ENCODE measurements at regions not wholly inside any gene's neighbourhood (a gene's known extent, or its start where the extent isn't known, plus 50 kb on each side); places are given as distances from the start of the nearest gene placed in this dataset.

DNA sequence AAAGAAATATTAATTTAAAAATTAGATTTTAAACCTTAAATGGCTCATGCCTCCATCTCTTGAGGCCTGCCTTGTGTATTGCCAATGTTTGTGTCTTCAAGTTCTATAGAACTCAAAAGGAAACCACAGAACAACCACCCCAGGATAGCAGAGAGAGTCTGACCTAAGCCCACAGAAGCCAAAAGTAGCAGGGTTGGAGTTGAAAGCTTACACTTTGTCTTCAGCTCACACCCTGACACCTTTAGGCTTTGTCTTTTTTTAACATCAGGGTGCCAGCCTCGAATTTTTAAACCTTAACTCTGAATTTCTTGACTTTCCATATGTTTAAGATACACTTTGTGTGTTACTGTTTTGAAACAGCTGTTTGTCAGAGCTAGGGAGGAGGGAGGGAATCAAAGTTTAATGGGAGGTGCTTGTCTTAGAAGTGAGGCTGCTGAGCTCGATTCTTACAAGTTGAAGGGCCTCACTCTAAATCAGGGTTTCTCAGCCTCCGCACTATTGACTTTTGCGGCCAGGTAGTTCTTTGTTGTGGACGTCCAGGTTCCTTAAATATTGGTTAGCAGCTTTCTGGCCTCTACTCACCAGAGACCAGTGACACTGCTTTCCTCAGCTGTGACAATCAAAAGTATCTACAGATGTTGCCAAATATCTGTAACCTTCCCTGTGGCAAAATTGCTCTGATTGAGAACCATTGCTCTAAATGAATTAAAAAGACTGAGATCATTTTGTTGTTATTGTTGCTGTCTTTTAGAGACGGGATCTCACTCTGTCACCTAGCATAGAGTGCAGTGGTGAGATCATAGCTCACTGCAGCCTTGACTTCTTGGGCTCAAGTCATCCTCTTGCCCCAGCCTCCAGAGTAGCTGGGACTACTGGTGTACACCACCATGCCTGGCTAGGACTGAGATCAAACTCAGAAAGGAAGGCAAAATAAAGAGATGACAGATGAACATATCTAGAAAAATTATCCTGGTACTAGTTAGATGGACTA, 139.2 kb upstream of the EOMES start:
- Histone ChIP-seq H3K4me1 (ENCODE audit: control insufficient read depth in 1 of 2, insufficient read depth in 2 of 2, low read length in 2 of 2) (peaks cover 0 to 3% of the 10 kb centered on the region in 2 donors), H3K4me3 (ENCODE audit: low read depth in 1 of 2, low read length in 2 of 2) (no peak overlapping the region), H3K9ac (ENCODE audit: low read depth in 1 of 2, low read length in 2 of 2) (no peak overlapping the region), H3K27ac (ENCODE audit: low read depth, low read length) (no peak overlapping the region), H3K36me3 (ENCODE audit: control insufficient read depth in 1 of 2, insufficient read depth in 2 of 2, low read length in 2 of 2) (no peaks in the 10 kb centered on the region), H3K27me3 (ENCODE audit: control insufficient read depth in 1 of 2, insufficient read depth in 2 of 2, low read length in 2 of 2) (no peaks in the 10 kb centered on the region), H3K9me3 (ENCODE audit: control insufficient read depth in 1 of 2, low read length in 2 of 2) (no peaks in the 10 kb centered on the region)

DNA sequence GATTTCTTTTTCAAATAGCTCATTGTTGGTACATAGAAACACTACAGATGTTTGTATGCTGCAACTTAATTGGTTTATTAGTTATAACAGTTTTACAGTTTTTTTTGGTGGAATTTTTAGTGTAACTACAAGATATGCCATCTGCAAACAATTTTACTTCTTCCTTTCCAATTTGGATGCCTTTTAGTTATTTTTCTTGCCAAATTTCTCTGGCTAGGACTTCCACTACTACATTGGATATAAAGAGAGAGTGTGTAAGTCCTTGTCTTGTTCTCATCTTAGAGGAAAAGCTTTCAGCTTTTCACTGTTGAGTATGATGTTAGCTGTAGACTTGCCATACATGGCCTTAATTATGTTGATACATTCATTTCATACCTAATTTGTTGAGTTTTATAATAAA, 143.6 kb upstream of the EOMES start:
- H3K9me3 ChIP-seq (ENCODE audit: control insufficient read depth in 1 of 2, low read length in 2 of 2) = no peaks in the 10 kb centered on the region
- no peaks in the 10 kb centered on the region for H3K36me3 ChIP-seq (ENCODE audit: control insufficient read depth in 1 of 2, insufficient read depth in 2 of 2, low read length in 2 of 2)
- H3K27ac ChIP-seq (ENCODE audit: low read depth, low read length) = no peak overlapping the region
- H3K27me3 ChIP-seq (ENCODE audit: control insufficient read depth in 1 of 2, insufficient read depth in 2 of 2, low read length in 2 of 2) = no peaks in the 10 kb centered on the region
- no peaks in the 10 kb centered on the region for H3K4me1 ChIP-seq (ENCODE audit: control insufficient read depth in 1 of 2, insufficient read depth in 2 of 2, low read length in 2 of 2)
- H3K4me3 ChIP-seq (ENCODE audit: low read depth in 1 of 2, low read length in 2 of 2) = no peak overlapping the region
- no peak overlapping the region for H3K9ac ChIP-seq (ENCODE audit: low read depth in 1 of 2, low read length in 2 of 2)

DNA sequence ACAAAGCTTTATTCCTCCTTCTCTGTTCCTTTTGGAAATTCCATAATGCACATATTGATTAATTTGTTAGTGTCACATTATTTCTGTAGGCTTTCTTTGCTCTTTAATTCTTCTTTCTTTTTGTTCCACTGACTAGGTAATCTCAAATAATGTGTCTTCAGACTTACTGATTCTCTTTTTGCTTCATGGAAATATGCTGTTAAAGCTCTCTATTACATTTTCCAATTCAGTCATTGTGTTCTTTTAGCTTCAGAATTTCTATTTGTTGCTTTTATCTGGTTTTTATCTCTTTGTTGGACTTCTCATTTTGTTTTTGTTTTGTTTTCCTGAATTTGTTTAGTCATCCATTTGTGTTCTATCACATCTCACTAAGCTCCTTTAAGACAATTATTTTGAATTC, 147.0 kb upstream of the EOMES start:
- H3K4me1 ChIP-seq (ENCODE audit: control insufficient read depth in 1 of 2, insufficient read depth in 2 of 2, low read length in 2 of 2) = no peaks in the 10 kb centered on the region

DNA sequence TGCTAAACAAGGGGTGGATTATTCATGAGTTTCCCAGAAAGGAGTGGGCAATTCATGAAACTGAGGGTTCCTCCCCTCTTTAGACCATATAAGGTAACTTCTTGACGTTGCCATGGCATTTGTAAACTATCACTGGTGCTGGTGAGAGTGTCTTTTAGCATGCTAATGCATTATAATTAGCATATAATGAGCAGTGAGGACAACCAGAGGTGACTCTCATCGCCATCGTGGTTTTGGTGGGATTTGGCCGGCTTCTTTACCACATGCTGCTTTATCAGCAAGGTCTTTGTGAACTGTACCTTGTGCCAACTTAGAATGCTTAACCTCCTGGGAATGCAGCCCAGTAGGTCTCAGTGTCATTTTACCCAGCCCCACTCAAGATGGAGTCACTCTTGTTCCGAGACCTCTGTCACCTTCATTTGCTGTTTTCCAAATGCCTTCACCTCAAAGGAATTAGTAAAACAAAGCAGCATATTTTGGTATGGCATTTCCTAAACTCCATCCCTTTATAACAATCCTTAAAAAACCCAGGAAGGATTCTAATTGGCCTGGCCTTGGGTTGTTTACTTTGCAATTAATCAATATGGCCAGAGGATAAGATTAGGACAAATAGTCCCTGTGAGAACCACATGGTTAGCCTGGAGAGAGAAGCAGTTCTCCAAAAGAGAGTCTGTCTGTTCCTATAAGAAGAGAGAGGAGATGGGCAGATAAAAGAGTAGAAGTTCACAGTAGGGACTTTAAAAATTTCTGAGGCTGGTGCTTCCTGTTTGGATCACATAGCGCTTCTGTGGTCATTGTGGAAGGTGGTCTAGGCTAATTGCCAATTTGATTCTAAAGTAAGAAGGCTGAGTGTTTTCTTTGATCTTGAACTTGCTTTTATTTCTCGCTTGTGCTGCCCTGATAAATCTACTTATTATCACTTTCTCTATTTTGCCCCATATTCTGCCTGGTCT, 155.2 kb upstream of the EOMES start:
- Histone ChIP-seq H3K27me3 (ENCODE audit: control insufficient read depth in 1 of 2, insufficient read depth in 2 of 2, low read length in 2 of 2) (no peaks in the 10 kb centered on the region), H3K27ac (ENCODE audit: low read depth, low read length) (no peak overlapping the region)

More for the DNA sequence above, 147.0 kb upstream of the EOMES start:
- H3K4me3 ChIP-seq (ENCODE audit: low read depth in 1 of 2, low read length in 2 of 2) = no peak overlapping the region
- H3K9me3 ChIP-seq (ENCODE audit: control insufficient read depth in 1 of 2, low read length in 2 of 2) = no peaks in the 10 kb centered on the region
- no peak overlapping the region for H3K9ac ChIP-seq (ENCODE audit: low read depth in 1 of 2, low read length in 2 of 2)
- H3K36me3 ChIP-seq (ENCODE audit: control insufficient read depth in 1 of 2, insufficient read depth in 2 of 2, low read length in 2 of 2) = no peaks in the 10 kb centered on the region
- no peaks in the 10 kb centered on the region for H3K27me3 ChIP-seq (ENCODE audit: control insufficient read depth in 1 of 2, insufficient read depth in 2 of 2, low read length in 2 of 2)
- H3K27ac ChIP-seq (ENCODE audit: low read depth, low read length) = no peak overlapping the region

DNA sequence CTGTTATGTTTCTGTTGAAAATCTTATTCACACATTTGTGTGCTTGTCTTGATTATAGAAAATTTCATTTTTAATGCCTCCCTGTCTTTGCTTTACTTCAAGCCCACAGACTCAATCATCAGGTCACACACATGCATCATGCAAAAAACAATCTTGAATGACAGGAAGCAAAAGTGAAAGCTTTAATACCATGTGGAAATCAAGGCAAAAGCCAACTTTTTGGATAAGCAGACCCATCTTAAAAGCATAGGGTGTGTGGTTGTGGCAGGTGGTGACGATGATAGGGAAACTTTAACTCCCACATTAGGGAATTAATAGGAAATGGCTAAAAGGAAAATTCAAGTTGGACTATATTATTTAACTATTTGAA, 155.9 kb upstream of the EOMES start:
- Histone ChIP-seq H3K9me3 (ENCODE audit: control insufficient read depth in 1 of 2, low read length in 2 of 2) (no peaks in the 10 kb centered on the region), H3K9ac (ENCODE audit: low read depth in 1 of 2, low read length in 2 of 2) (no peak overlapping the region), H3K27me3 (ENCODE audit: control insufficient read depth in 1 of 2, insufficient read depth in 2 of 2, low read length in 2 of 2) (no peaks in the 10 kb centered on the region), H3K4me1 (ENCODE audit: control insufficient read depth in 1 of 2, insufficient read depth in 2 of 2, low read length in 2 of 2) (peaks cover 0 to 5% of the 10 kb centered on the region in 2 donors), H3K27ac (ENCODE audit: low read depth, low read length) (no peak overlapping the region), H3K36me3 (ENCODE audit: control insufficient read depth in 1 of 2, insufficient read depth in 2 of 2, low read length in 2 of 2) (no peaks in the 10 kb centered on the region), H3K4me3 (ENCODE audit: low read depth in 1 of 2, low read length in 2 of 2) (no peak overlapping the region)

More for the DNA sequence above, 155.2 kb upstream of the EOMES start:
- Histone ChIP-seq H3K36me3 (ENCODE audit: control insufficient read depth in 1 of 2, insufficient read depth in 2 of 2, low read length in 2 of 2) (no peaks in the 10 kb centered on the region), H3K9ac (ENCODE audit: low read depth in 1 of 2, low read length in 2 of 2) (no peak overlapping the region), H3K9me3 (ENCODE audit: control insufficient read depth in 1 of 2, low read length in 2 of 2) (no peaks in the 10 kb centered on the region), H3K4me1 (ENCODE audit: control insufficient read depth in 1 of 2, insufficient read depth in 2 of 2, low read length in 2 of 2) (peaks cover 0 to 5% of the 10 kb centered on the region in 2 donors), H3K4me3 (ENCODE audit: low read depth in 1 of 2, low read length in 2 of 2) (no peak overlapping the region)

DNA sequence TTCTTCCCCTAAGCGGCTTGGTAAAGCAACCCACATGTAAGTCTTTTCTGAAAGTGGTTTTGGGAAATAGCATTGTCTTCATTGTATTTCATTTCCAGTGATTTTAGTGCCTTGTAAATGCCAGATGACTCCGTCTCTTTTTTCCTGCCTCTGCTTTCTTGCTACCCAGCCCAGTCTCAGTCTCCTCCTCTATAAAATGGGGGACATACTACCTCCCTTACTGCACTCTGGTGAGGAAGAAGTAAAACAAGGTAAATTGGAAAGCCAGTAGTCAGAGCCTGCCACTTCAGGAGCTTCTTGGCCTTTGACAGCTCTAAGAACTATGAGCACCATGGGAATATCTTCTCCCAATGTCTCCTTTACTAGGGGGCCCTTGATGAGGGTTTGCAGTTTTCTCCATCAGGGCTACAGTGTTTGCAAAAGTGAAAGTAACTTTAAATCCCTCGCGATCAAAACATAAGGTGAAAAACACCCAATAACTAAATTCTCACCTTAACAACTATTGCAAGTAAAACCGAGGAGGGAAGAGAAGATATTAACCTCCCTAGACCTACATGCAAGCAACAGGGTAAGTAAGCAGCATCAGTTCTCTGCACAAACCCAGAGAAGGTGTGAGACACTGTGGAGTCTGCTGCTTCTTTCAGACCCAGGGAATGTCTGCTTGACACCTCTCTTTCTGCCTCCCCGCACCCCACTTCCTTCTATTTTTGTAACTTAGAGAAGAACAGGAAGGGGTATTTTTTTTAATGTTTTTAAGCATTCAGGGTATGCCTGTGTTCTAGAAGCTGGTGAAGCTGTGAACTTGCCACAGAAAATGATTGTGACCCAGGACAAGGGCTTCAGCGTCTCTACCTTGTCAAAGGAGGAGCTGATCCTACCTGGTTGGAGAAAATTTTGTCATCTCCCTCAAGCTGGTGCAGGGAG, 159.1 kb upstream of the EOMES start:
- Histone ChIP-seq H3K9ac (ENCODE audit: low read depth in 1 of 2, low read length in 2 of 2) (no peak overlapping the region), H3K4me1 (ENCODE audit: control insufficient read depth in 1 of 2, insufficient read depth in 2 of 2, low read length in 2 of 2) (peaks cover 0 to 5% of the 10 kb centered on the region in 2 donors), H3K9me3 (ENCODE audit: control insufficient read depth in 1 of 2, low read length in 2 of 2) (no peaks in the 10 kb centered on the region), H3K4me3 (ENCODE audit: low read depth in 1 of 2, low read length in 2 of 2) (peak overlapping the region; percentile 52 to 57), H3K27ac (ENCODE audit: low read depth, low read length) (no peak overlapping the region), H3K27me3 (ENCODE audit: control insufficient read depth in 1 of 2, insufficient read depth in 2 of 2, low read length in 2 of 2) (peaks cover 0 to 4% of the 10 kb centered on the region in 2 donors), H3K36me3 (ENCODE audit: control insufficient read depth in 1 of 2, insufficient read depth in 2 of 2, low read length in 2 of 2) (no peaks in the 10 kb centered on the region)

DNA sequence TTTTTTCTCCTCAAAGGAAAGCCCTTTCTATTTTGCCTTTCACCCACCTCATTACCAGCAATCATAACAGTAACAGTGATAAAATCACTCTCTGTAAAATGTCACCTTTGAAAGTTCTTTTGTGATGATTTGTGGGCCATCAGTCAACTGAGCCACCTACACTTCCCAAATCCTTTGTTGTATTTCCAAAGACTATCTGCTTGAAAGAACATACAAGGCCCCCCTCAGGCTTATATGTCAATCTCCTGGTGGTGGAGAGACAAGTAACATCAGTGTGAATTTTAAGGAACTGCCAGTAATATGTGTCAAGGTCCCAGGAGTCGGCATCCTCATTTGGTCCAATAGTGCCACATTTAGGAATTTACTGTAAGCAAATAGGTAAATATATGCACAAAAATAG, 161.1 kb upstream of the EOMES start:
- Histone ChIP-seq H3K9ac (ENCODE audit: low read depth in 1 of 2, low read length in 2 of 2) (no peak overlapping the region), H3K9me3 (ENCODE audit: control insufficient read depth in 1 of 2, low read length in 2 of 2) (no peaks in the 10 kb centered on the region)

DNA sequence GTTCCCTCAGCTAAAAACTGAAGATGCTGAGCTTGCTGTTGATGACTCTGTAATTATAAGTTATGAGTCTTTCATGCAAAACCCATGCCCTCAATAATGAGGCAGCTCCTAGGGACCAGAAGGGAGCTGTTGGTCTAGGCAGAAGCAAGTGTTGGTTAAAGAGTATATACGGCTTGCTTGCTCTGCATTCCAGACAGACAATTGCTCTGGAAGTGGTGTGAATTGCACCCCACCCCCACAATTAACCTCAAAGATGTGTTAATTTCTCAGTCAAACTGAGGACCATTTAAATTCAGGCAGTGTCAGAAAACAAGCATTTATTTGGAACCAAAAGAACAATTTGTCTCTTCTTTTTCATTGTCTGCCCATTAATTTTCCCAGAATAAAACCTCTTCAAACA, 163.5 kb upstream of the EOMES start:
- H3K27ac ChIP-seq (ENCODE audit: low read depth, low read length) = no peak overlapping the region
- no peaks in the 10 kb centered on the region for H3K9me3 ChIP-seq (ENCODE audit: control insufficient read depth in 1 of 2, low read length in 2 of 2)
- no peaks in the 10 kb centered on the region for H3K36me3 ChIP-seq (ENCODE audit: control insufficient read depth in 1 of 2, insufficient read depth in 2 of 2, low read length in 2 of 2)
- peaks cover 0 to 4% of the 10 kb centered on the region in 2 donors for H3K27me3 ChIP-seq (ENCODE audit: control insufficient read depth in 1 of 2, insufficient read depth in 2 of 2, low read length in 2 of 2)
- no peaks in the 10 kb centered on the region for H3K4me1 ChIP-seq (ENCODE audit: control insufficient read depth in 1 of 2, insufficient read depth in 2 of 2, low read length in 2 of 2)
- H3K9ac ChIP-seq (ENCODE audit: low read depth in 1 of 2, low read length in 2 of 2) = no peak overlapping the region
- no peak overlapping the region for H3K4me3 ChIP-seq (ENCODE audit: low read depth in 1 of 2, low read length in 2 of 2)

More for the DNA sequence above, 161.1 kb upstream of the EOMES start:
- no peak overlapping the region for H3K27ac ChIP-seq (ENCODE audit: low read depth, low read length)
- no peaks in the 10 kb centered on the region for H3K36me3 ChIP-seq (ENCODE audit: control insufficient read depth in 1 of 2, insufficient read depth in 2 of 2, low read length in 2 of 2)
- H3K27me3 ChIP-seq (ENCODE audit: control insufficient read depth in 1 of 2, insufficient read depth in 2 of 2, low read length in 2 of 2) = peaks cover 0 to 4% of the 10 kb centered on the region in 2 donors
- no peak overlapping the region for H3K4me3 ChIP-seq (ENCODE audit: low read depth in 1 of 2, low read length in 2 of 2)
- H3K4me1 ChIP-seq (ENCODE audit: control insufficient read depth in 1 of 2, insufficient read depth in 2 of 2, low read length in 2 of 2) = no peaks in the 10 kb centered on the region

DNA sequence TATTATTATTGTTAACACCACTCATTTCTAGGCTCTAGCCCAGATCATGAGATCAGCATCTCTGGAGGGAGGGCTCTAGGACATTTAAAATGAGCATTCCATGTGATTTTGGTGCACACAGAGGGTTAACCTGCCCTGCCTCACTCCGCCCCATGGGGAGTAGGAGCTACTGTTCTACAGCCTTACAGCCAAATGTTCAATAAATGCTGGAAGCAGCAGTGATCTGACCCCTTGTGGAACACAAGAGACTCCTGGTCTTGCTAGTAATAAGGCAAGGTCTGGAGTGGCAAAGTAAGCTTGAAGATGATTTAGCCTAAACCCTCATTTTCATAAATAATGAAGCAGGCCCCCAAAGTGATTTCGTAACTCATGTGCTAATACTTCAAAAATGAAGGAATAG, 166.4 kb upstream of the EOMES start:
- Histone ChIP-seq H3K9me3 (ENCODE audit: control insufficient read depth in 1 of 2, low read length in 2 of 2) (no peaks in the 10 kb centered on the region), H3K36me3 (ENCODE audit: control insufficient read depth in 1 of 2, insufficient read depth in 2 of 2, low read length in 2 of 2) (no peaks in the 10 kb centered on the region), H3K4me1 (ENCODE audit: control insufficient read depth in 1 of 2, insufficient read depth in 2 of 2, low read length in 2 of 2) (no peaks in the 10 kb centered on the region), H3K4me3 (ENCODE audit: low read depth in 1 of 2, low read length in 2 of 2) (no peak overlapping the region), H3K27ac (ENCODE audit: low read depth, low read length) (no peak overlapping the region), H3K27me3 (ENCODE audit: control insufficient read depth in 1 of 2, insufficient read depth in 2 of 2, low read length in 2 of 2) (peaks cover 0 to 4% of the 10 kb centered on the region in 2 donors), H3K9ac (ENCODE audit: low read depth in 1 of 2, low read length in 2 of 2) (no peak overlapping the region)
